ENCODE measurements at regions not wholly inside any gene's neighbourhood (a gene's known extent, or its start where the extent isn't known, plus 50 kb on each side); places are given as distances from the start of the nearest gene placed in this dataset.
"Not testable (repeated sequence)": the region's sequence is repeated elsewhere in the genome, so short reads cannot be mapped to it uniquely, and the experiment has no call there.

GRCh38 chr6:168255283-168255881, 64.2 kb downstream of the DACT2 start:
- no peak for DNase-seq

- no peak for DNase-seq
Measured at GRCh38 chr6:168252267-168252666, 67.3 kb downstream of the DACT2 start.

GRCh38 chr6:168250250-168250649, 69.3 kb downstream of the DACT2 start:
- DNase-seq: no peak

GRCh38 chr6:168249746-168250145, 69.8 kb downstream of the DACT2 start:
- DNase-seq: no peak

GRCh38 chr6:168248148-168248620, 71.4 kb downstream of the DACT2 start:
- no peak for DNase-seq

- no peak for DNase-seq
Measured at GRCh38 chr6:168247443-168248147, 72.0 kb downstream of the DACT2 start.

GRCh38 chr6:168244961-168245551, 74.5 kb downstream of the DACT2 start:
- no peak for DNase-seq

- no peak for DNase-seq
Measured at GRCh38 chr6:168243812-168244376, 75.7 kb downstream of the DACT2 start.

- DNase-seq: no peak
Measured at GRCh38 chr6:168242940-168243225, 76.7 kb downstream of the DACT2 start.

GRCh38 chr6:168242111-168242939, 77.3 kb downstream of the DACT2 start:
- no peak for DNase-seq

GRCh38 chr6:168240160-168240559, 79.4 kb downstream of the DACT2 start:
- no peak for DNase-seq

- no peak for DNase-seq
Measured at GRCh38 chr6:168239044-168239773, 80.4 kb downstream of the DACT2 start.

GRCh38 chr6:168238159-168238909, 81.2 kb downstream of the DACT2 start:
- no peak for DNase-seq

- not testable (repeated sequence) for DNase-seq
Measured at GRCh38 chr6:168233875-168234213, 85.7 kb downstream of the DACT2 start.

- no peak for DNase-seq
Measured at GRCh38 chr6:168232989-168233874, 86.3 kb downstream of the DACT2 start.

GRCh38 chr6:168232528-168232927, 87.0 kb downstream of the DACT2 start:
- DNase-seq: no peak

- no peak for DNase-seq
Measured at GRCh38 chr6:168232062-168232461, 87.5 kb downstream of the DACT2 start.

- no peak for DNase-seq
Measured at GRCh38 chr6:168231393-168231957, 88.1 kb downstream of the DACT2 start.

- DNase-seq: no peak
Measured at GRCh38 chr6:168229368-168229752, 90.2 kb downstream of the DACT2 start.

GRCh38 chr6:168228676-168229367, 90.8 kb downstream of the DACT2 start:
- no peak for DNase-seq

All from NCI-H1930 (cell line).